ENCODE measurements at regions not wholly inside any gene's neighbourhood (a gene's known extent, or its start where the extent isn't known, plus 50 kb on each side); places are given as distances from the start of the nearest gene placed in this dataset.
"Not testable (repeated sequence)": the region's sequence is repeated elsewhere in the genome, so short reads cannot be mapped to it uniquely, and the experiment has no call there.

- DNase-seq, result no peak
These were observed 108.0 kb downstream of the UNCX start for GRCh38 chr7:1340461-1341360.

GRCh38 chr7:1341361-1342089 is 108.9 kb downstream of the UNCX start:
- no peak for DNase-seq

GRCh38 chr7:1342090-1342640 is 109.5 kb downstream of the UNCX start:
- no peak for DNase-seq

GRCh38 chr7:1343551-1343950 is 110.9 kb downstream of the UNCX start:
- no peak for DNase-seq

- DNase-seq, result no peak
These were observed 111.7 kb downstream of the UNCX start for GRCh38 chr7:1344421-1344820.

- DNase-seq, result no peak
These were observed 112.5 kb downstream of the UNCX start for GRCh38 chr7:1344981-1345701.

GRCh38 chr7:1345796-1346755 is 113.2 kb downstream of the MICALL2 start:
- DNase-seq, result no peak

- DNase-seq, result no peak
These were observed 112.4 kb downstream of the MICALL2 start for GRCh38 chr7:1346851-1347250.

- DNase-seq, result no peak
These were observed 111.0 kb downstream of the MICALL2 start for GRCh38 chr7:1348096-1348822.

GRCh38 chr7:1348823-1349335 is 110.4 kb downstream of the MICALL2 start:
- DNase-seq, result no peak

- DNase-seq, result no peak
These were observed 109.9 kb downstream of the MICALL2 start for GRCh38 chr7:1349351-1349761.

- DNase-seq, result no peak
These were observed 107.2 kb downstream of the MICALL2 start for GRCh38 chr7:1351881-1352625.

GRCh38 chr7:1352656-1353271 is 106.5 kb downstream of the MICALL2 start:
- DNase-seq, result no peak

GRCh38 chr7:1354661-1355567 is 104.4 kb downstream of the MICALL2 start:
- no peak for DNase-seq

- DNase-seq, result no peak
These were observed 103.5 kb downstream of the MICALL2 start for GRCh38 chr7:1355568-1356340.

GRCh38 chr7:1356853-1357252 is 102.4 kb downstream of the MICALL2 start:
- DNase-seq, result not testable (repeated sequence)

Data from amygdala (tissue), 56 donors.